ENCODE measurements at regions not wholly inside any gene's neighbourhood (a gene's known extent, or its start where the extent isn't known, plus 50 kb on each side); places are given as distances from the start of the nearest gene placed in this dataset.
"Not testable (repeated sequence)": the region's sequence is repeated elsewhere in the genome, so short reads cannot be mapped to it uniquely, and the experiment has no call there.

DNA sequence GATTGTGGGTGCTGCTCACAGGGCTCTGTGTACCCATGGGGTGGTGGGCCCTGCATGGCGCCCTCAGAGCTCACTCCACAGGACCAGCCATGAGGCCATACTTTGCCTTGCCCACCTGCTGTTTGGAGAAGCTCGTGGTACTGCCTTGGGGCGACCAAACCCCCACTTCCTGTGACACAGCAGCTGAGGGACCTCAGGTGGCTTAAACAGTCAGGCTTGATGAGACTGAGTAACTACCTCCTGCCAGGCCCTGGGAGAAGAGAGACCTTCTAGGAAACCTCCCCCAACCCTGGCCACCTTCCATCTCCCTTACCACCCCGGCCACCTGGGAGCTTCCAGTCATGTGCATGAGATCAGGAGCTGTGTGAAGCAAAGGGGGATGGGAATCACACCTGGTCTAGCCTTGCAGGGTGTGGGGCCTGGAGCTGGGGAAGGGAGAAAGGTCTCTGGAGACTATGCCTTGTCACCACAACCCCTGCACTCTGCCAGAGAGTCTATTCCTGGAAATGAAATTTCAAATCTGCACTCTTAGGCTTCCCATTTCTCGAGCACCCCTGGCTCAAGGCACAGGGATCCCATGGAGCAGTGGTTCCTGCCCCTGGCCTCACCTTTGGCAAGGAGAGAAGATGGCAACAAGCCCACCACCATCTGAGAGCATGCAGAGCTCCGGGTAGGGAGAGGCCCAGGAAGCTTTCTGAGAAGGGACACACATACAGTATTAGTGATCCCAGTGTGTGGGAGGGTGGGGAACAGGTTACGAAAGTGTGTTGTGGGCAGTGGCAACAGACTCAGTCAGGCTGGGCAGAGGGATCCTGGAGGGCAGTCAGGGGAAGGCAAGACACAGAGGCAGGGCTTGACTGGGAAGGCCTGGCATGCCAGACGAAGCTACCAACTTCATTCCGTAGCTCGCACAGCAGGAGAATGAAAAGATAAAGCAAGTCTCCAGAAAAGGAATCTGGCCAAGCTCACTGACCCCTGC is 125.0 kb downstream of the URI1 start:
- TF ChIP-seq POLR2AphosphoS5 (IDR thresholded peaks at IDR 0.05; ENCODE audit: insufficient read depth in 1 of 2, low read depth in 1 of 2) (no peak), POLR2A (IDR thresholded peaks at IDR 0.05) (no peak)
- TF ChIP-seq, protein P1, sequence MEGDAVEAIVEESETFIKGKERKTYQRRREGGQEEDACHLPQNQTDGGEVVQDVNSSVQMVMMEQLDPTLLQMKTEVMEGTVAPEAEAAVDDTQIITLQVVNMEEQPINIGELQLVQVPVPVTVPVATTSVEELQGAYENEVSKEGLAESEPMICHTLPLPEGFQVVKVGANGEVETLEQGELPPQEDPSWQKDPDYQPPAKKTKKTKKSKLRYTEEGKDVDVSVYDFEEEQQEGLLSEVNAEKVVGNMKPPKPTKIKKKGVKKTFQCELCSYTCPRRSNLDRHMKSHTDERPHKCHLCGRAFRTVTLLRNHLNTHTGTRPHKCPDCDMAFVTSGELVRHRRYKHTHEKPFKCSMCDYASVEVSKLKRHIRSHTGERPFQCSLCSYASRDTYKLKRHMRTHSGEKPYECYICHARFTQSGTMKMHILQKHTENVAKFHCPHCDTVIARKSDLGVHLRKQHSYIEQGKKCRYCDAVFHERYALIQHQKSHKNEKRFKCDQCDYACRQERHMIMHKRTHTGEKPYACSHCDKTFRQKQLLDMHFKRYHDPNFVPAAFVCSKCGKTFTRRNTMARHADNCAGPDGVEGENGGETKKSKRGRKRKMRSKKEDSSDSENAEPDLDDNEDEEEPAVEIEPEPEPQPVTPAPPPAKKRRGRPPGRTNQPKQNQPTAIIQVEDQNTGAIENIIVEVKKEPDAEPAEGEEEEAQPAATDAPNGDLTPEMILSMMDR (IDR thresholded peaks at IDR 0.05) = no peak
- H3K27me3 ChIP-seq = no peaks in the 10 kb centered on the region
- no peak for DNase-seq (ENCODE audit: extremely low spot score in 2 of 2)
- H3K36me3 ChIP-seq = no peaks in the 10 kb centered on the region
- H3K4me3 ChIP-seq = no peak overlapping the region
- no peaks in the 10 kb centered on the region for H3K4me1 ChIP-seq
- H3K27ac ChIP-seq = no peak overlapping the region
- H3K9me3 ChIP-seq = no peaks in the 10 kb centered on the region
- intact Hi-C loops (cut with DNase I) = no loop called here

DNA sequence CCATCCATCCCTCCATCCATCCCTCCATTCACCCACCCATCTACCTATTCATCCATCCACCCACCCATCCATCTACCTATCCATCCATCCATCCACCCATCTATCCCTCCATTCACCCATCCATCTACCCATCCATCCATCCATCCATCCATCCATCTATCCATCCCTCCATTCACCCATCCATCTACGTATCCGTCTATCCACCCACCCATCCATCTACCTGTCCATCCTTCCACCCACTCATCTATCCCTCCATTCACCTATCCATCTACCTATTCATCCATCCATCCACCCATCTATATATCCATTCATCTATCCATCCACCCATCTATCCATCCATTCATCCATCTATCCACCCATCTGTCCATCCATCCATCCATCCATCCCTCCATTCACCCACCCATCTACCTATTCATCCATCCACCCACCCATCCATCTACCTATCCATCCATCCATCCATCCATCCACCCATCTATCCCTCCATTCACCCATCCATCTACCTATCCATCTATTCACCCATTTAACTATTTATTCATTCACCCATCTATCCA is 126.0 kb downstream of the URI1 start:
- H3K27ac ChIP-seq; H3K4me1 ChIP-seq; H3K4me3 ChIP-seq; H3K27me3 ChIP-seq; H3K9me3 ChIP-seq; DNase-seq (ENCODE audit: extremely low spot score in 2 of 2); intact Hi-C loops (cut with DNase I); H3K36me3 ChIP-seq: not testable (repeated sequence)

DNA sequence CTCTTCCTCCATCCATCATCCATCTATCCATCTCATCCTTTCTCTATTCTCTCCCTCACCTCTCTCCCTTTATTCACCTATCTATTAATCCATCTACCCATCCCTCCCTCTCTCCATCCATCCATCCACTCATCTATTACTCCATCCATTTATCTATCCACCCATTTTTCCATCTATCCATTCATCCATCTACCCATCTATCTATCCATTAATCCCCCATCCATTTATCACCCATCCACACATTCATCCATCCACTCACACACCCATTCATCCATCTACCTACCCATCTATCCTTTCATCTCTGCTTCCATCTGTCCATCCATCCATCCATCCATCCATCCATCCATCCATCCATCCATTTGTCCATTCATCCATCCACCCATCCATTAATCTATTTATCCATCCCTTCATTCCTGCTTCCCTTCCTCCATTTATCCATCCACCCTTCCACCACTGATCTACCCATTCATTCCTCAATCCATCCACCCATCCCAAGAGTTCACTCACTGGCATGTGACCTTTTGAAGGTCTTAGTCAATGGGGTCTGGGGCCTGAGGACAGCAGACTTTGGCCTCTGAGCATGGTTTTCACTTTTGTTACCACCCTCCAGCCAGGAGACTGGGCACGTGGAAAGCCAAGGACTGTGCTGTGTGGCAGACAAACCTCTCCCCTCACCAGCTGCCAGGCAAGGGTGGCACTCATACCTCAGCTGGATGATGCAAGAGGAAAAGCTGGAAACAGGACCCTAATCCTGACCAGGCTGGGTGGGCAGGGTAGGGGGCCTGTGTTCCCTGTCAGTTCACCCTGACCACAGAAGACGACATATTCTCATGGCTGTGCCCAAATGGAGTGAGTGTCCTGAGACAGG is 126.7 kb downstream of the URI1 start:
- no peak for DNase-seq (ENCODE audit: extremely low spot score in 2 of 2)
- Histone ChIP-seq H3K4me1 (no peaks in the 10 kb centered on the region), H3K9me3 (no peaks in the 10 kb centered on the region), H3K36me3 (no peaks in the 10 kb centered on the region), H3K27me3 (no peaks in the 10 kb centered on the region), H3K27ac (no peak overlapping the region), H3K4me3 (no peak overlapping the region)
- intact Hi-C loops (cut with DNase I) = no loop called here
- TF ChIP-seq, protein P1 (IDR thresholded peaks at IDR 0.05) = no peak
- TF ChIP-seq POLR2AphosphoS5 (IDR thresholded peaks at IDR 0.05; ENCODE audit: insufficient read depth in 1 of 2, low read depth in 1 of 2) (no peak), POLR2A (IDR thresholded peaks at IDR 0.05) (no peak)

DNA sequence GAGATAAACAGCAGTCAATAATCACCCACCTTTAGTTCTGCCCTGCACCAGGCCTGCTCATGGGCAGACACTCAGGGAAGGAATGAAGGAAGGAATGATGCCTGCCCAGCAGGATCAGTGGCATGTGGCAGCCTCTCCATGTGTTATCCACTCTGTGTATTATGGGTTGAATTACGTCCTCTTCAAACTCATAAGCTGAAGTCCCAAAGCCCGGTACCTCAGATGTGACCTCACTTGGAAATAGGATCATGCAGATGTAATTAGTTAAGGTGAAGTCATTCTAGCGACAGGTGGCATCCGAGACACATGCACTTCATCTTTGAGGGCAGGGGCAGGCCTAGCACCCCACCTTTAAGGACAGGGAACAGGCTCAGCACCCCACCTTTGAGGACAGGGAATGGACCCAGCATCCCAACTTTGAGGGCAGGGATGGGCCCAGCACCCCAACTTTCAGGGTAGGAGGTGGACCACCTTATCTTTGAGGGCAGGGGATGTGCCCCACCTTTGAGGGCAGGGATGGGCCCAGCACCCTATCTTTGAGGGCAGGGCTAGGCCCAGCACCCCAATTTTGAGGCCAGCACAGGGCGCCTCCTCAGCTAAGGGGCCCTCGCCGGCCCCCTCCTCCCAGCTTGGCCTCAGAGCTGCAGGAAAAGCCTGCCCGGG is 127.6 kb downstream of the URI1 start:
- no peak overlapping the region for H3K4me3 ChIP-seq
- H3K4me1 ChIP-seq = no peaks in the 10 kb centered on the region
- DNase-seq (ENCODE audit: extremely low spot score in 2 of 2) = no peak
- intact Hi-C loops (cut with DNase I) = no loop called here
- no peak overlapping the region for H3K27ac ChIP-seq
- no peaks in the 10 kb centered on the region for H3K27me3 ChIP-seq
- H3K9me3 ChIP-seq = no peaks in the 10 kb centered on the region
- no peaks in the 10 kb centered on the region for H3K36me3 ChIP-seq
- TF ChIP-seq POLR2AphosphoS5 (IDR thresholded peaks at IDR 0.05; ENCODE audit: insufficient read depth in 1 of 2, low read depth in 1 of 2) = no peak
- TF ChIP-seq POLR2A (IDR thresholded peaks at IDR 0.05) = no peak
- TF ChIP-seq, protein P1 (IDR thresholded peaks at IDR 0.05) = no peak
